Osteocyte (in vitro differentiated cells): ENCODE measurements at regions not wholly inside any gene's neighbourhood (a gene's known extent, or its start where the extent isn't known, plus 50 kb on each side); places are given as distances from the start of the nearest gene placed in this dataset.

Experiments used
- DNase-seq: peaks from one replicate; pipeline ENCODE4 v3.0.0; 2021; ENCODE audit warnings: mixed read lengths; ENCODE audit not compliant: unreplicated experiment; ENCODE audit errors: extremely low spot score
- H3K27ac Mint-ChIP-seq: one replicate; pipeline ENCODE4 v1.8.0; 2021; ENCODE audit warnings: mild to moderate bottlenecking, mixed read lengths; ENCODE audit not compliant: unreplicated experiment
- H3K27me3 Mint-ChIP-seq: one replicate; pipeline ENCODE4 v1.8.0; 2021; ENCODE audit warnings: mixed read lengths; ENCODE audit not compliant: unreplicated experiment
- H3K36me3 Mint-ChIP-seq: one replicate; pipeline ENCODE4 v1.8.0; 2021; ENCODE audit warnings: mixed read lengths; ENCODE audit not compliant: unreplicated experiment
- H3K4me1 Mint-ChIP-seq: one replicate; pipeline ENCODE4 v1.8.0; 2021; ENCODE audit warnings: mixed read lengths; ENCODE audit not compliant: unreplicated experiment
- H3K4me3 Mint-ChIP-seq: one replicate; pipeline ENCODE4 v1.8.0; 2021; ENCODE audit warnings: mild to moderate bottlenecking, moderate library complexity, mixed read lengths; ENCODE audit not compliant: unreplicated experiment
- H3K9me3 Mint-ChIP-seq: one replicate; pipeline ENCODE4 v1.8.0; 2021; ENCODE audit warnings: mixed read lengths; ENCODE audit not compliant: unreplicated experiment
- CTCF ChIP-seq: fragments of 200-600 bp; sonication (generic); IDR thresholded peaks from 2 replicates; pipeline ENCODE4 v1.5.0; 2021; ENCODE audit warnings: antibody characterized with exemption, mild to moderate bottlenecking, moderate library complexity

GRCh38 chr11:91641153-91641552, 583.5 kb upstream of the FAT3 start:
- no peak overlapping the region for H3K27ac Mint-ChIP-seq

GRCh38 chr11:91639359-91639758, 585.3 kb upstream of the FAT3 start:
- no peaks in the 10 kb centered on the region for H3K36me3 Mint-ChIP-seq
- no peak overlapping the region for H3K27ac Mint-ChIP-seq
- no peak for DNase-seq
- H3K4me1 Mint-ChIP-seq: no peaks in the 10 kb centered on the region
- no peaks in the 10 kb centered on the region for H3K27me3 Mint-ChIP-seq
- no peak for TF ChIP-seq CTCF
- no peaks in the 10 kb centered on the region for H3K9me3 Mint-ChIP-seq
- H3K4me3 Mint-ChIP-seq: no peak overlapping the region

More at GRCh38 chr11:91641153-91641552, 583.5 kb upstream of the FAT3 start:
- DNase-seq: no peak
- TF ChIP-seq CTCF: no peak
- no peaks in the 10 kb centered on the region for H3K36me3 Mint-ChIP-seq
- no peaks in the 10 kb centered on the region for H3K27me3 Mint-ChIP-seq
- no peak overlapping the region for H3K4me3 Mint-ChIP-seq
- H3K4me1 Mint-ChIP-seq: no peaks in the 10 kb centered on the region
- H3K9me3 Mint-ChIP-seq: no peaks in the 10 kb centered on the region

GRCh38 chr11:91630916-91631673, 593.5 kb upstream of the FAT3 start:
- no peaks in the 10 kb centered on the region for H3K27me3 Mint-ChIP-seq
- H3K9me3 Mint-ChIP-seq: no peaks in the 10 kb centered on the region
- H3K36me3 Mint-ChIP-seq: no peaks in the 10 kb centered on the region
- no peak overlapping the region for H3K27ac Mint-ChIP-seq
- DNase-seq: no peak
- no peak overlapping the region for H3K4me3 Mint-ChIP-seq
- TF ChIP-seq CTCF: no peak
- no peaks in the 10 kb centered on the region for H3K4me1 Mint-ChIP-seq

- H3K9me3 Mint-ChIP-seq: peaks cover 12% of the 10 kb centered on the region
- DNase-seq: no peak
- H3K27ac Mint-ChIP-seq: no peak overlapping the region
- no peaks in the 10 kb centered on the region for H3K36me3 Mint-ChIP-seq
- no peaks in the 10 kb centered on the region for H3K4me1 Mint-ChIP-seq
- H3K27me3 Mint-ChIP-seq: no peaks in the 10 kb centered on the region
- TF ChIP-seq CTCF: no peak
- no peak overlapping the region for H3K4me3 Mint-ChIP-seq
These were observed 599.1 kb upstream of the FAT3 start for GRCh38 chr11:91625495-91625894.

DNA sequence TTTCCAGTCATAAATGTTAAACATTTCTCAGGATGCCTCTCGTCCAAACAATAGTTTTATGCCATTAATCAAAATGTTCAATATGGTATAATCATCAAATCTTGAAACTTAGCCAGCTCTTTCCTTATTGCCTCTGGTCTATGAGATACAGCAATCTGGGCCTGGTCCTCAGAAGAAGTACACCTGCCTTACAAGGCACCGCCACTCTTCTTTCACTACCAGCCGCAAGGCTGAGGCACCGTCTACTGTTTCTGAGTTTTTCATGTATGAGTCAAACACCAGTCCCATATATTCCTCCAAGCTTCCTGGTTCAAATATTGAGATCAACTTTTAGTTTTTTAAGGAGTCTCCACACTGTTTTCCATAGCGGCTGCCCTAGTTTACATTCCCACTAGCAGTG, 600.6 kb upstream of the FAT3 start:
- H3K36me3 Mint-ChIP-seq: no peaks in the 10 kb centered on the region
- no peak overlapping the region for H3K27ac Mint-ChIP-seq
- DNase-seq: no peak
- H3K4me1 Mint-ChIP-seq: no peaks in the 10 kb centered on the region
- TF ChIP-seq CTCF: no peak
- peaks cover 18% of the 10 kb centered on the region for H3K9me3 Mint-ChIP-seq
- H3K4me3 Mint-ChIP-seq: no peak overlapping the region
- no peaks in the 10 kb centered on the region for H3K27me3 Mint-ChIP-seq
